Kidney epithelial cell (primary cell): ENCODE measurements at regions not wholly inside any gene's neighbourhood (a gene's known extent, or its start where the extent isn't known, plus 50 kb on each side); places are given as distances from the start of the nearest gene placed in this dataset.

Source experiments
- DNase-seq: peaks from one replicate; pipeline ENCODE4 v3.0.0-alpha.2; 2010; ENCODE audit warnings: low read depth
- H3K27me3 ChIP-seq: 2 replicates; pipeline ENCODE4 v1.6.0; 2011; ENCODE audit warnings: low read length; ENCODE audit not compliant: control insufficient read depth, insufficient read depth
- H3K36me3 ChIP-seq: 2 replicates; pipeline ENCODE4 v1.5.1; 2011; ENCODE audit warnings: low read length; ENCODE audit not compliant: control insufficient read depth, insufficient read depth
- H3K4me3 ChIP-seq: 2 replicates; pipeline ENCODE4 v1.5.1; 2011; ENCODE audit warnings: low read depth, mild to moderate bottlenecking, control low read depth, low read length
- TF ChIP-seq, protein P1 (sequence below): IDR thresholded peaks from 2 replicates; pipeline ENCODE4 v1.5.1; 2011; ENCODE audit warnings: mild to moderate bottlenecking, moderate library complexity, low read length, control low read depth, inconsistent platforms; ENCODE audit not compliant: insufficient read depth, poor library complexity, severe bottlenecking

DNA sequence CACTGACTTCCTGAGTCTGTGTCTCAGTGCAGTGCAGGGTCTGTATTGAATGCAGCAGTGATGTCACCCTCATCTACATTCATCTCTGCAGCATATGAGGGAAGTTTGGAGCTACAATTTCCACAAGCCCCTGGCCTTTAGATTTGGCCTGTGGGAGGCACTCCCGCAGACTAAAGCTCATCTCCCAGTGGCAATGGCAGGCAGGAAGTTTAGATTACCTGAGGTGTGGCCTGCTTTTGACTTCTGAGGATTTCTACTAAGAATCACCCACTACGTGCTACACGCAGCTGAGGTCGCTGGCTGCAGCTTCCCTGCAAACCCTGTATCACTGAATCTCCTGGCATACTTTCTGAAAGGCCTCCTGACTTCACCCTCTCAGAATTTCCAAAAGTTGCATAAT lies 202.2 kb upstream of the PRKD1 start:
- H3K36me3 ChIP-seq: no peaks in the 10 kb centered on the region
- H3K27me3 ChIP-seq: no peaks in the 10 kb centered on the region
- TF ChIP-seq, protein P1, sequence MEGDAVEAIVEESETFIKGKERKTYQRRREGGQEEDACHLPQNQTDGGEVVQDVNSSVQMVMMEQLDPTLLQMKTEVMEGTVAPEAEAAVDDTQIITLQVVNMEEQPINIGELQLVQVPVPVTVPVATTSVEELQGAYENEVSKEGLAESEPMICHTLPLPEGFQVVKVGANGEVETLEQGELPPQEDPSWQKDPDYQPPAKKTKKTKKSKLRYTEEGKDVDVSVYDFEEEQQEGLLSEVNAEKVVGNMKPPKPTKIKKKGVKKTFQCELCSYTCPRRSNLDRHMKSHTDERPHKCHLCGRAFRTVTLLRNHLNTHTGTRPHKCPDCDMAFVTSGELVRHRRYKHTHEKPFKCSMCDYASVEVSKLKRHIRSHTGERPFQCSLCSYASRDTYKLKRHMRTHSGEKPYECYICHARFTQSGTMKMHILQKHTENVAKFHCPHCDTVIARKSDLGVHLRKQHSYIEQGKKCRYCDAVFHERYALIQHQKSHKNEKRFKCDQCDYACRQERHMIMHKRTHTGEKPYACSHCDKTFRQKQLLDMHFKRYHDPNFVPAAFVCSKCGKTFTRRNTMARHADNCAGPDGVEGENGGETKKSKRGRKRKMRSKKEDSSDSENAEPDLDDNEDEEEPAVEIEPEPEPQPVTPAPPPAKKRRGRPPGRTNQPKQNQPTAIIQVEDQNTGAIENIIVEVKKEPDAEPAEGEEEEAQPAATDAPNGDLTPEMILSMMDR: no peak
- no peak overlapping the region for H3K4me3 ChIP-seq
- no peak for DNase-seq

DNA sequence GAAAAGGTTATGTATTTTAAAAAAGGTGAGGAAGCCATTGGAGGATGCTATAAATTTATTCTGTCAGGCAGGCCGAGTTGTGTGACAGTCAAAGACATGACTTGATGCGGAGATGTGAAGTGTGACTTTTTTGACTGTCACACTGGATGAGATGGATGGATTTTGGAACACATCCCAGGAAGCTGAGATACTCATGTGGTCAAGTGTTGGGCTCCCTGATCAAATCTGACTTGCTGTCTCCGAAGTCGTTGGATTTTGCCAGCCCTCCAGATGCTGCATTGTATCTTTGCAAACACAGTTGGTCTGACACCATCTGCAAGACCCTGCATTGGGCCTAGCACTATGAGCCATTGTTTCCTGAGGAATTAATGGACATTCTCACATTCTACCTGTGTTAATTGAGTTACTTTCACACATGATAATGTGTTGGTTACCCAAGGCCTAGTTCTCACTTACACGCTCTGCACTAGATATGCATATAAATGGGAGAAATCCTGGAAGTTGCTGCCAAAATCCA lies 204.0 kb upstream of the PRKD1 start:
- Histone ChIP-seq H3K4me3 (no peak overlapping the region), H3K36me3 (no peaks in the 10 kb centered on the region), H3K27me3 (no peaks in the 10 kb centered on the region)
- TF ChIP-seq, protein P1: no peak
- DNase-seq: no peak

DNA sequence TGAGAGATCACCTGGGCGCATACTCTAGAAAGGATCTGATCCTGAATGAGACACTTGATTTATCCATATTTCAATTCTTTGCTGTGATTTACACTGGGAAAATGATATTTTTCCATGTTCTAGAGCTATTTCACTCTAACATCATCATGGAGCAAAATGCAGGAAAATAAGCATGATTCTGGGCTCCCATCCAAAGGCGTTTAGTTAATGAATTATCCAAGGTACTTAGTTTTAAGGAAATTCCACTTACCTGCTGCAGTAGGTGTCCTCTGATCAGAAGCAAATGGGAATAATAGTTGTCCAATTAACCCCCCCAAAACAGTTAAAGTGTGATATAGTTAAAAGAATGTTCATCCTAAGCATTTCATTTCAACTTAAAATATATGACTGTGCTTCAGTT lies 204.5 kb upstream of the PRKD1 start:
- Histone ChIP-seq H3K27me3 (no peaks in the 10 kb centered on the region), H3K4me3 (no peak overlapping the region), H3K36me3 (no peaks in the 10 kb centered on the region)
- DNase-seq: no peak
- TF ChIP-seq, protein P1: no peak

DNA sequence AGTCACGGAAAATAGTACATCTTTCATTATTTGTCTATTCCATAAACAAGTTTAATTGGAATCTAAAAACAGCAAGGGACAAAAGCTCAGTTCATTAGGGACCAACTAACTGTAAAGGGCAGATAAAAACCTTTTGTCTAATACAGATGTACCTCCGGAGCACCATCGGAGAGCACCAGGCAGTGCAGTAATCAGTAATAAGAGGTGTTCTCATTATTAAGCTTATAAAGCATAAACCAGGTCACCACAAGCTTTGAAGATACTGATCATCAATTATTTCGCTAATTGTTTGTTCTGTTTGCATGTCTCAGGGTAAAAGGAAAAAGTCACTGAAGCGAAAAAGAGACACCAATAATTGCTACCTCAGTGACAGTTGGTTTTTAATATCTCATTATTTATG lies 207.3 kb upstream of the PRKD1 start:
- DNase-seq: no peak
- no peaks in the 10 kb centered on the region for H3K27me3 ChIP-seq
- TF ChIP-seq, protein P1: no peak
- H3K36me3 ChIP-seq: no peaks in the 10 kb centered on the region
- H3K4me3 ChIP-seq: no peak overlapping the region

DNA sequence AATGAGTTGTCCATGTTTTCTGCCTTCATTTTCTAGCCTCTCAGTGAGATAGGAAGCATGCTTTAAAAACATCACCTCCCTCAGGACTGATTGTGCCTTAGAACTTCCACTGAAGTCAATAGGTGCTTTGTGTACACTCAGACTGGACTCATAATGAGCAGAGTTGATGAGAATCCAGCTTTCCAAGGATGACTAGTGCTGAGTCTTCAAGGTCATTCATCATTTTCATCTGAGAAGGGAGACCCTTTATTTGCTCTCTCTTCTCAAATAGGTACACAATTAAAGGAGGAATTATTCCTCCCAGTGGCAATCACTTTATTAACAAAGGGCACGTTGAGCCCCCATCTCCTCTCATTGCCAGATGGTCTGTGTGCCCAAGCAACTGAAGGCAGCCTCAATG lies 210.9 kb upstream of the PRKD1 start:
- Histone ChIP-seq H3K36me3 (no peaks in the 10 kb centered on the region), H3K4me3 (no peak overlapping the region), H3K27me3 (no peaks in the 10 kb centered on the region)
- TF ChIP-seq, protein P1: no peak
- DNase-seq: no peak

DNA sequence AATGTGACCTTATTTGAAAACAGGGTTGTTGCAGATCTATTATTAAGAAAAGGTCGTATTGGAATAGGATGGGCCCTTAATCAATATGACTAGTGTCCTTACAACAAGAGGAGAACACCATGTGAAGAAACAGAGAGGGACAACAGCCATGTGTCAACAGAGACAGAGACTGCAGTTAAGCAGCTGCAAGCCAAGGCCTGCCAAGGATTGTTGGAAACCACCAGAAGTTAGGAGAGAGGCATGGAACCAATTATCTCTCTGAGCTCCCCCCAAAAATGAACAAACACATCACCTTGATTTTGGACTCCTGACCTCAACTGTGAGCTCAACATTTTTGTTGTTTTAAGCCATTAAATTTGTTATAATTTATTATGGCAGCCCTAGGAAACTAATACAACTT lies 214.6 kb upstream of the PRKD1 start:
- DNase-seq: no peak
- no peaks in the 10 kb centered on the region for H3K27me3 ChIP-seq
- TF ChIP-seq, protein P1: no peak
- H3K4me3 ChIP-seq: no peak overlapping the region
- H3K36me3 ChIP-seq: no peaks in the 10 kb centered on the region
